ENCODE measurements at regions not wholly inside any gene's neighbourhood (a gene's known extent, or its start where the extent isn't known, plus 50 kb on each side); places are given as distances from the start of the nearest gene placed in this dataset.

GRCh38 chr20:6953611-6954010, 186.1 kb downstream of the BMP2 start:
- ATAC-seq (no peak), DNase-seq (ENCODE audit: low spot score) (no peak)
- no peaks in the 10 kb centered on the region for H3K27me3 ChIP-seq (ENCODE audit: insufficient read depth)
- H3F3A ChIP-seq (replicated peaks; ENCODE audit: low read depth), result no peaks in the 10 kb centered on the region
- TF ChIP-seq CTCF (conservative IDR thresholded peaks at IDR 0.05; ENCODE audit: low read depth in 2 of 2), result no peak
- no peak for TF ChIP-seq ZNF114 (CRISPR knock-in tag; IDR thresholded peaks at IDR 0.05)
- no peak for TF ChIP-seq EZH2phosphoT487 (IDR thresholded peaks at IDR 0.05; ENCODE audit: unreplicated experiment)
- no peak for TF ChIP-seq NANOG (IDR thresholded peaks at IDR 0.05; ENCODE audit: borderline replicate concordance)
- TF ChIP-seq ZNF331 (CRISPR knock-in tag; IDR thresholded peaks at IDR 0.05; ENCODE audit: low read depth), result no peak
- TF ChIP-seq STAT1 (IDR thresholded peaks at IDR 0.05; ENCODE audit: unreplicated experiment), result no peak
- no peak for TF ChIP-seq CREB1 (CRISPR knock-in tag; IDR thresholded peaks at IDR 0.05; ENCODE audit: low read depth)
- no peak for TF ChIP-seq JUNB (IDR thresholded peaks at IDR 0.05; ENCODE audit: unreplicated experiment)
- TF ChIP-seq REST (IDR thresholded peaks at IDR 0.05; ENCODE audit: unreplicated experiment), result no peak
- no peak for TF ChIP-seq ZNF462 (CRISPR knock-in tag; IDR thresholded peaks at IDR 0.05)
- no peak overlapping the region for H2AFZ ChIP-seq
- no peaks in the 10 kb centered on the region for H4K20me1 ChIP-seq (replicated peaks; ENCODE audit: insufficient read depth)
- no peaks in the 10 kb centered on the region for H3K4me1 ChIP-seq (ENCODE audit: insufficient read depth)
- Mint-ChIP-seq H3K27me3 (ENCODE audit: insufficient read depth, low read depth, poor library complexity) (no peaks in the 10 kb centered on the region), H3K4me3 (no peak overlapping the region), H3K36me3 (ENCODE audit: low read depth) (peaks cover 6% of the 10 kb centered on the region; the same call in 2 of the 3 replicates), H3K4me1 (no peaks in the 10 kb centered on the region), H3K27ac (no peak overlapping the region), H3K9me3 (peaks cover 12% of the 10 kb centered on the region; the same call in 2 of the 3 replicates)
- H3K4me3 ChIP-seq, result no peak overlapping the region
- H3K36me3 ChIP-seq (ENCODE audit: insufficient read depth), result no peaks in the 10 kb centered on the region
- no peak overlapping the region for H3K27ac ChIP-seq (ENCODE audit: low read depth)
- no peaks in the 10 kb centered on the region for H3K9me2 ChIP-seq (ENCODE audit: insufficient read depth)
- H3K4me2 ChIP-seq, result no peak overlapping the region
- H3K79me2 ChIP-seq (replicated peaks; ENCODE audit: insufficient read depth), result no peaks in the 10 kb centered on the region

All from GM23338 (cell line).